Fibroblast of gingiva (primary cell): ENCODE measurements at regions not wholly inside any gene's neighbourhood (a gene's known extent, or its start where the extent isn't known, plus 50 kb on each side); places are given as distances from the start of the nearest gene placed in this dataset.
"Not testable (repeated sequence)": the region's sequence is repeated elsewhere in the genome, so short reads cannot be mapped to it uniquely, and the experiment has no call there.

Experiments used
- DNase-seq: peaks from one replicate; pipeline ENCODE4 v3.0.0-alpha.2; 2011; ENCODE audit warnings: low read depth

DNA sequence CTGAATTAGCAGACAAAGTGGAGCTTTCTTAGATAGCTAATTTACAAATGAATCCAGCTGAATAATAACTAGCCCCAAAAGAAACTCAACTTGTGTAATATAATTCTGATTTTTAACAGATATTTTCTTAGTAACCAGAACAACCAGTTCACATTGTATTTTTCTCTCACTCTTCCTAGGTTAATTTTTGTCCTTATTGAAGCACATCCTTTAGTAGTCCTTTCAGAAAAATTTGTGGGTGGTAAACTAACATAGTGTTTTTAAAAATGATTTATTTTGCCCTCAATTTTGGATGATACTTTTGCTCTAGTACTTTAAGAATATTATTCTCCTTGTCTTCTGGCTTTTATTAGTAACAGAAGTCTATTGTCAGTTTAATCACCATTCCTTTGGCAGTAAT, 190.6 kb upstream of the SLC39A10 start:
- DNase-seq, result no peak

DNA sequence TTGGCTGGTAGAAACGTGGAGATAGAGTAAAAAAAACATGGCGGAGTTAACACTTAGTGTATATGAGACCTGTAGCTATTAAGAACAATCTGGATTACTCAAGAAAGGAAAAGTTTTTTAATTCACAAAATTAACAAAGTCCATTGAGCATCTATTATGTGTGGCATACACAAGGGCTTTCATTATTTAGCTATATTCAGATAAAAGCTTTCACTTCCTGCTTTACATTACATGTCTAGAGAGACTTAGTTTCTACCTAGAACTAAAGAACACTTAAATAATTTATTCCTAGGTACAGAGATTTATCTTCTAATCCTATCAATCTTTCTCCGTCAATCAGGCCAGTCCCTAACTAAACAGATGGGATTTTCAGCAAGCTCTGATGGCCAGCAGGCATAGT, 196.0 kb upstream of the SLC39A10 start:
- DNase-seq, result no peak

DNA sequence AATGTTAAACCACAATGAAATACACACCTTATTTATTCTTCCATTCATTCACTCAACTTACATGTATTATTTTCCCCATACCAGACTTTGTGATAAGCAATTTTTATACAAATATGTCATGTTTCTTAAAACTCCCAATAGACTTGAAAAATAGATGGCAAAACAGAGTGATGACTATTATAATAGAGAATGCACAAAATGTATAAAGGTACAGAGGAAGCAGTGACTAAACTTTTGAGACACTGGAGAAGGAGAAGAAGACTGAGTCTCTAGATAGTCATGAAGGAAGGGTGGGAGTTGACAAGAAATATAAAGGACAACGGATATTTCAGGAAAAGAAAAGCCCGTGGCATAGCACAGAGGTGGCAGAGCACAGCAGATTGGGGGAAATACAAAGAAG, 198.1 kb upstream of the SLC39A10 start:
- no peak for DNase-seq

DNA sequence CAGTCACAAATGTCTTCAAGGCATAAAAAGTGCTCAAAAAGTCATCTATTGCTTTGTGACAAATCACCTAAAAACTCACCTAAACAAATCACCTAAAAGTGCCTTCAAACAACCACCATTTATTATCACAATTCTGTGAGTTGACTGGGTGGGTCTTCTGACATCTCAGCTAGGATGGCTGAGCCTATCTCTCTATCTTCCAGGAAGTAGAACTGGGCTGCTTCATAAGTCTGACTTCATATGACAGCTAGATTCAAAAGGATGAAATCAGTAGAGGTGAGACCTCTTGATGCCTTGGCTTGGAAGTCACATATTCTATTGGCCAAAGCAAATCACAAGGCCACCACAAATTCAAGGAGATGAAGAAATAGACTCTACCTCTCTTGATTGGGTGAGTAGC, 199.2 kb upstream of the SLC39A10 start:
- DNase-seq, result no peak

DNA sequence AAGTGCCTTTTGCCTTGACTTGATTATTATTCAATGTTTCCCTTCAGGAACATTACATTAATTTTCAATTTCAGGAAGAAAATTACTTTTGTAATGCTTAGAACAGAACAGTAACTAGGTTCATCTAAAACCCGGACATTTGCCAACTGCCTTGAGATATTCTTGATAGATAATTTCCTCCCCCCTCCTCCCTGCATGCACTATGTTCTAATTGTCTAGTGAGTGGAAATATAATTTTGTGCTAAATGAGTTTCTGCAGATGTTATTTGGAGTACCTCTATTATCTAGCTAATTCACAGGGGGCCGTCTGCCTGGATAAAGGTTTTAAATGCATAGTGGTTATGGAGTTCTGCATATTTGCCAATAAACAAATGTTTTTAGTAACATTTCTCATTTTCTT, 200.3 kb upstream of the SLC39A10 start:
- no peak for DNase-seq

DNA sequence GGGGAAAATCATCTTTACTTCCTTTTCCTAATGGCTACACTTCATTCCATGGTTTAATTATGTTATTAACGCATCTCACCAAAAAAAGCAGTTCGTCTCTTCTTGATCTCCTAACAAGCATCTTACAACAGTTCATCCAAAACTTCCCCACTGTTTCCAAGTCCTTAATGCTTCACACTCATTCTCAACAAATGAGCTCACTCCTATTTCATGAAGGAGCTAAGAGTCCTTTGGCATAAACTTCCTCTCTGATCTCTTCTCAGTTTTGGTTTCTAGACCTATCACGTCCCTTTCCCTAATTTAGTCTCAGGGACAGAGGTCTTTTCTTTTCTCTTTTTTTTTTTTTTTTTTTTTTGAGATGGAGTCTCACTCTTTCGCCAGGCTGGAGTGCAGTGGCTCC, 205.9 kb upstream of the SLC39A10 start:
- no peak for DNase-seq

DNA sequence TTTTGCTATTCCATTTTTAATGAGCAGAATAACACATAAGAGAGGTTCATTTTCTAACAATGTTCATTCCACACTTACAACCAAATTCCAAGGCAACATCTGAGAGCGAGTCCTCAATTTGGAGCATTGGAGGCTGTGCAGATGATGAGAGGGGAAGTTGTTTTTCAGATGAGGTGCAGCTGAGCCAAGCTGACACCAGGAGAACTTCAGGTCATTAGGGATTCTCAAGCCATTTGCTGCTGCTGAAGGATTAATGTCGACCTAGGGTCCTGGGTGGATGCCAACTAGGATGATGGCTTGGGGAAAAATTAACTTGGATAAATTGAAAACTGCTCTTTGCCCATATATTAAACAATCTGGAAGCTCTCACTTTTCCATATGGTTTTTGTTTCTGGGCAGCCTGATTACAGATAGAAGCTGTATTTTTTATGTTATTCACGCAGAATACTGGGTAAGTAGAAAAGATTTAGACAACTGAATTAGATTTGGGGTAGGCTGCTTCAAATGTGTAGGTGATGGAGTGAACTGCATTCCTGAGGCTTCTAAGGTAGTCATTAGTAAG, 206.4 kb upstream of the SLC39A10 start:
- no peak for DNase-seq

DNA sequence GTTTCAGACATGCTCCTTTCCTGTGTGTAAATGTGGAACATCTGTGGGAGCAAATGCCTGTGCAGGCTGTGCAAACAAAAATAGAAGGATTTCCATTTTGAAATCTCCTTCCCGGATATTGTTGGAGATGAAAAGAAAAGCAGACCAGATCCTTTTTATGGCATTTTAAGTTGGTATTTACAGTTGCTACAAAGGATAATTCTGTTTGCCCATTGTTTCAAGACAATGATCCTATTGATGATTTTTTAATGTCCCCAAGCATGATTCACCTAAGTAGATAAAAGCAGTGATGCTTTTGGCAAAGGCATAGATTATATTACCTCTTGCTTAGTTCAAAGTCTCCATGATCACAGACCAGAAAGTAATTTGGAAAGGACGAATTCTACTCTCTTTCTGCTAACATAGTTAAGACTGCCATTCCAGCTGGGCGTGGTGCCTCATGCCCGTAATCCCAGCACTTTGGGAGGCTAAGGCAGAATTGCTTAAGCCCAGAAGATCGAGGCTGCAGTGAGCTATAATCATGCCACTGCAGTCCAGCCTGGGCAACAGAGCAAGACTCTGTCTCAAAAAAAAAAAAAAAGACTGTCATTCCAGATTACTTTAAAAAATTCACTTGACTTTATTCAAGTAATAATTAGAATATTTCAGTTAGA, 209.6 kb upstream of the SLC39A10 start:
- DNase-seq, result no peak

DNA sequence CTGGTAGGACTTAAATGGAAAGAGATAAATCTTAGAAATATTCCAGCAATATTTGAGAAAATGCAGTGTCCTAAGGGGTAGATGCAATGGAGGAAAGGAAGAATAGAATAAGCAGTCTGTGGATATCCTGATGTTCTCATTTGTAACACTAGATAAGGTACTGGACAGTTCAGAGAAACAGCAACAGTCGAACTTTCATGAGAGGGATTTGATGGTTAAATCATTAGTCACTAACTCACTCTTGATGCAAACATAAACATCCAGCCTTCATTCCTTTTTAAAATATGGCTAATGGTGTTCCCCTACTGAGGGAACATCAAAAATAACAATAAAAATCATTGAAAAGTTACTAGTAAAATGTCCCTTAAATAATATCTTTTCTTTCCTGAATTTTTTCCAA, 211.4 kb upstream of the SLC39A10 start:
- no peak for DNase-seq

DNA sequence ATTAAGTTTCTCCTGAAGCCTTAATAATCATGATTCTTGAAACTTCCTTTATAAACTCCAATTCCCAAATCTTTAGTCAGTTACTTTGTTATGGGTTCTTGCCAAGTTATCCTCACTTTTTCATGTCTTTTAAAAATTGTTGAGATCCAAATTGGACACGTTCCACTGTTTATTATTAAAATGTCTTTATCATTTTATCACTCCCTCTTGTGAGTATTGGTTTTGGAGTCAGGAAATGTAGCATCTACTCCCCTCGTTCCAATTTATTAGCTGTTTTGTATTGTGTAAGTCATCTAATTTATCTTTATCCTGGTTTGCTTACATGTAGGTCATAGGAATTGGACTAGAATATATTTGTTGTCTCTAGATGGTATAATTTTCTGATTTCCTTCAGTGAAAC, 213.1 kb upstream of the SLC39A10 start:
- no peak for DNase-seq

DNA sequence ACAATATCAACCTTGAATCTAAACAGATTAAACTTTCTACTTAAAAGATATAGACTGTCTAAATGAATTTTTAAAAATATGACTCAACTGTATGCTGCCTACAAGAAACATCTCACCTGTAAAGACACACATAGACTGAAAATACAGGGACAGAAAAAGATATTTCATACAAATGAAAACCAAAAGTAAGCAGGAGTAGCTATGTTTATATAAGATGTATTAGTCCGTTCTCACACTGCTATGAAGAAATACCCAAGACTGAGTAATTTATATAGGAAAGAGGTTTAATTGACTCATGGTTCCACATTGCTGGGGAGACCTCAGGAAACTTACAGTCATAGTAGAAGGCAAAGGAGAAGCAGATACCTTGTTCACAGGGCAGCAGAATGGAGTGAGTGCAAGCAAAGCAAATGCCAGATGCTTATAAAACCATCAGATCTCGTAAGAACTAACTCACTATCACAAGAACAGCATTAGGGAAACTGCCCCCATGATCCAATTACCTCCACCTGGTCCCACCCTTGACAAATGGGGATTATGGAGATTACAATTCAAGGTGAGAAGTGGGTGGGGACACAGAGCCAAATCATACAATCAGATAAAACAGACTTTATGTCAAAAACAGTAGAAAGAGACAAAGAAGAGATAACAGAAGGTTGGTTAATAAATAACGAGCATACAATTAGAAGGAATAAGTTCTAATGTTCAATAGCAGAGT, 214.4 kb upstream of the SLC39A10 start:
- no peak for DNase-seq

DNA sequence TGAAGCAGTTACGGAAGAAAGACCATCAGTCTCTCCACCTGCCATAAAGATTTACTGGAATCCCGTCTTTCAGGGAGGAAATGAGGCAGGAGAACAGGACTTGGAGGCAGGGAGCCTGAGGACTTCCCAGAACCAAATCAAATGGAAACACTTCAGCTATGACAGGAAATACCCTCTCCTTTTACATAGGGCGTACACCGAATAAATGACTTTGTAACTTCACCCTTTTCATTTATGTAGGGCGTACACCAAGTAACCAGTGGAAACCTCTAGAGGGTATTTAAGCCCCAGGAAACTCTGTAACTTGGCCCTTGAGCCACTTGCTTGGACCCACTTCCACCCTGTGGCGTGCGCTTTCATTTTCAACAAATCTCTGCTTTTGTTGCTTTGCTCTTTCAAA, 218.3 kb upstream of the SLC39A10 start:
- no peak for DNase-seq

DNA sequence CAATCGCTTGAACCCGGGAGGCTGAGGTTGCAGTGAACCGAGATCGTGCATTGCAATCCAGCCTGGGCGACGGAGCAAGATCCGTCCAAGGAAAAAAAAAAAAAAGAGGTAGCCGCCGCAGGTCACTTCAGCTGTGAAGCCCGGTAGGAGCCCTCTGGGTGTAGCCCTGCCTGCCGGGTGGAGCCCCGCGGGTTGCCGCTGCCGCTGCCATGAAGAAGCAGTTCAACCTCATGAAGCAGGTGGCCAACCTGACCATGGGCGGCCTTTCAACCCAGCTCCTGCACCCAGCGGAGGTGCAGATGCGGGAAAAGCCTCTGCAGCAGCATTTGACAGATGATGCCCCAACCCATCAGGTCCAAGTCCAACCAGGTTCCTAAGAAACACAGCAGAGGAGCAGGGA, 219.5 kb upstream of the SLC39A10 start:
- DNase-seq, result no peak

DNA sequence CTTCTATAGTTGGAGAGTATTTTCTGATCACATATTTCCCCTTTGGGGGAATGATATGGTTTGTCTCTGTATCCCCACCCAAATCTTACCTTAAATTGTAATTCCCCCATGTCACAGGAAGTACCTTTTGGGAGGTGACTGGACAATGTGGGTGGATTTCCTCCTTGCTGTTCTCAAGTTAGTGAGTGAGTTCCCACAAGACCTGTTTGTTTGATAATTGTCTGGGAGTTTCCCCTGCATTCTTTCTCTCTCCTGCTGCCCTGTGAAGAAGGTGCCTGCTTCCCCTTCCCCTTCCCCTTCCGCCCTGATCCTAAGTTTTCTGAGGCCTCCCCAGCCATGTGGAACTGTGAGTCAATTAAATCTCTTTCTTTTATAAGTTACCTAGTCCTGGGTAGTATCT, 222.7 kb upstream of the SLC39A10 start:
- DNase-seq, result no peak

DNA sequence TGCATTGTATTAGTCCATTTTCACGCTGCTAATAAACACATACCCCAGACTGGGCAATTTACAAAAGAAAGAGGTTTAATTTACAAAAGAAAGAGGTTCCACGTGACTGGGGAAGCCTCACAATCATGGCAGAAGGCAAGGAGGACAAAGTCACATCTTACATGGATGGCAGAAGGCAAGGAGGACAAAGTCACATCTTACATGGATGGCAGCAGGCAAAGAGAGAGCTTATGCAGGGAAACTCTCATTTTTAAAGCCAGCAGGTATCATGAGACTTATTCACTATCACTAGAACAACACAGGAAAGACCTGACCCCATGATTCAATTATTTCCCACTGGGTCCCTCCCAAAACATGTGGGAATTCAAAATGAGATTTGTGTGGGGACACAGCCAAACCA, 223.3 kb upstream of the SLC39A10 start:
- DNase-seq, result not testable (repeated sequence)

DNA sequence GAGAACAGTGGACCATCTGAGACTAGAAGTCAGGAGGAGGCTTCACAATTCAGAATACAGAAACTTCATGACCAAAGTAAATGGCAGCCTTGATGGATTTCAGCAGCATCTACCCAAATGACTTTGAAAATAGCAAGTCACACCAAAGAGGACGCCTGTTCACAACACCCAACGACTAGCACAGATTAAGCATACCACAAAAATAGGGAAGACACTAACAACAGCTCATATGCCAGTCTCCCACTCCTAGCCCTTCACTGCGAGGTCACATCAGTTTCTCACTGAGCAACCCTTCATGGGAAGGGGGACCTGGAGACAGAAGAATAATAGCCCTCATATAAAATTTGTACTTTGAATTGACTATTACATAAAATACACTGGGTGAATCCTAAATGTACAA, 228.4 kb upstream of the SLC39A10 start:
- no peak for DNase-seq

DNA sequence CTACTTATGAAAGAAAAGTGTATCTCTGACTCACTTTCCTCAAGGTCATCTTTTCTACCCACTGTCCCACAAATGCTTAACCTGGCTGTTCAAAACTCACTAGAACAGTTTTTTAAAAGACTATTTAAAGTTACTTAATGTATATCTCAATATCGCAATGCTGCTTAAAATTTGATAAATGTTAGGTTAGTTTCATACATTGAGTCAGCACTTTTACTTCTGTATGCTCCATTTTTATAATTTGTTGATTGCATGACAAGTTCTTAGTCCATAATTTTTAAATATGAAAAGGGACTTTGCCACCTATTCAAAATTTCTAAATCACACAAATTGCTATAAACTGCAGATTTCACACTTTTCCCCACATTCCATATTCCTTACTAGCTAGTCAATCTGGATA, 231.7 kb upstream of the SLC39A10 start:
- no peak for DNase-seq

DNA sequence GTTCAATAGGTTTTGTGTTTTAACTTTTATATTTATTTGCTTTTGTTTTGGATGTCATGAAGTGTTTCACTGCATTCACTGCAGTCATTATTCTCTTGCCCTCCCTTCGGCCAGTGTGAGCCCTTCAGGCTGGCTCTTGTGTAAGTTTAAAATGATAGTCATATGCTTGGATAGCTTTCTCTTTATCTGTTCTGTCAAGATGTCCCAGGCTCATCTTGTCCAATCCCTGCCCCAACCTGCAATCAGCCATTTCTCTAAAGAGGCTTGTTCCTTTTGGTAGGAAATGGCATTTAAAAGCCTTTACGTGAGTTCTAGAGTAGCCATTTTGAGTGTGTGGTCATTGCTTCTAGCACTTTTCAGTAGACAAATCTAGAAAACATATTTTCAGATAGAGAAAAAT, 238.0 kb upstream of the SLC39A10 start:
- no peak for DNase-seq

DNA sequence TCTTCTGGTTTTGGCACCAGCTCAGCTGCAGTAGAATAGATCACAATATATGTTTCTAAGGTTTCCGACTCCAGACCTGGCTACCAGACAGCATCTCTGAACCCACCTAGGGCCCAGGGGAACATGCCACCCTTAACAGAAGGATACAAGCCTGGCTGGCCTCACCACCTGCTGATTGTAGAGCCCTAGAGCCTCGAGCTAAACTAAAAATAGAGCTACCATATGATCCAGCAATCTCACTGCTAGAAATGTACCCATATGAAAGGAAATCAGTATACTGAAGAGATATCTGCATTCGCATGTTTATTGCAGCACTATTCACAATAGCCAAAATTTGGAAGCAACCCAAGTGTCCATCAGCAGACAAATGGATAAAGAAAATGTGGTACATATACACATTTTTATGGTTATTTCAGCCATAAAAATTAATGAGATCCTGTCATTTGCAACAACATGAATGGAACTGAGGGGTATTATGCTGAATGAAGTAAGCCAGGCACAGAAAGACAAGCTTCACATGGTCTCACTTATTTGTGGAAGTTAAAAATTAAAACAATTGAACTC, 242.4 kb upstream of the SLC39A10 start:
- no peak for DNase-seq

DNA sequence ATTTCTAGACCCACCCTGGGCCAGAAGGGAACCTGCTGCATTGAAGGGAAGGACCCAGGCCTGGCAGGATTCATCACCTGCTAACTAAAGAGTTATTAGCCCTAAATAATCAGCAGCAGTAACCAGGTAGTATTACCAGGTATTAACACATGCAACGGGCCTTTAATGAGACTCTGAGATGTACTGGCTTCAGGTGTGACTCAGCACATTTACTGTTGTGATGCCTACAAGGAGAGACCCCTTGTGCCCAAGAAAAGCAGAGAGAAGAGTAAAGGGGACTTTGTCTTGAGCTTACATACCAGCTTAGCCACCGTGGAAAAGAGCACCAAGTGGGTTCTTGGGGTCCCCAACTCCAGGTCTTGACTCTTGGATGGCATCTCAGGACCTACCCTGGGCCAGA, 243.1 kb upstream of the SLC39A10 start:
- DNase-seq, result no peak

DNA sequence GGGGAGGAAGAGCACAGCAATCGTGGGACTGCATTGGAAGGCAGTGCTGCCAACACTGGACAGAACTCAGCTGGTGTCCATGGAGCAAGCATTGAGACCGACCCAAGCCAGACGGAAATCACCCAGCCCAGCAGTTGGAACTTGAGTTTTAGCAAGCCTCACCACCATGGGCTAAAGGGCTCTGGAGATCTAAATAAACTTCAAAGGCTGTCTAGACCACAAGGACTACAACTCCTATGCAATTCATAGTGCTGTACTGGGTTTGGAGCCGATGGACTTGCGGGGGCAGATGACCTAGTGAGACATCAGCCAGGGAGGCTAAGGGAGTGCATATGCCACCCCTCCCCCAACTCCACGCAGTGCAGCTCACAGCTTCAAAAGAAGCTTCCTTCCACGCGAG, 243.6 kb upstream of the SLC39A10 start:
- DNase-seq, result no peak

DNA sequence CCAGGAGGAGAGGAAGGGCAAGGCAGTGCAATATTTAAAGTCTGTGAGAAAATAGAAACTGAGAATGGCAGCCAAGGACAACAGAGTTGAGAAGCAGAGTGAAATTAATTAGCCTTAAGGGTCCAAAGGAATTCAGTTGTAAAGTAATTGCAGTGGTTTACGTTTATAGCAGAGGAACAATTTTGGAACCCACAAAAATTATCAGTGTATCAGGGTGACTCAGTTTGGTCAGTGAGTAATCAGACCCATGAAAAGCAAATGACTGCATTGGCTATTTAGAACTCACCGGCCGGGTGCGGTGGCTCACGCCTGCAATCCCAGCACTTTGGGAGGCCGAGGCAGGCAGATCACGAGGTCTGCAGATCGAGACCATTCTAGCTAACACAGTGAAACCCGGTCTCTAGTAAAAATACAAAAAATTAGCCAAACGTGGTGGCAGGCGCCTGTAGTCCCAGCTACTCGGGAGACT, 245.8 kb upstream of the SLC39A10 start:
- no peak for DNase-seq

DNA sequence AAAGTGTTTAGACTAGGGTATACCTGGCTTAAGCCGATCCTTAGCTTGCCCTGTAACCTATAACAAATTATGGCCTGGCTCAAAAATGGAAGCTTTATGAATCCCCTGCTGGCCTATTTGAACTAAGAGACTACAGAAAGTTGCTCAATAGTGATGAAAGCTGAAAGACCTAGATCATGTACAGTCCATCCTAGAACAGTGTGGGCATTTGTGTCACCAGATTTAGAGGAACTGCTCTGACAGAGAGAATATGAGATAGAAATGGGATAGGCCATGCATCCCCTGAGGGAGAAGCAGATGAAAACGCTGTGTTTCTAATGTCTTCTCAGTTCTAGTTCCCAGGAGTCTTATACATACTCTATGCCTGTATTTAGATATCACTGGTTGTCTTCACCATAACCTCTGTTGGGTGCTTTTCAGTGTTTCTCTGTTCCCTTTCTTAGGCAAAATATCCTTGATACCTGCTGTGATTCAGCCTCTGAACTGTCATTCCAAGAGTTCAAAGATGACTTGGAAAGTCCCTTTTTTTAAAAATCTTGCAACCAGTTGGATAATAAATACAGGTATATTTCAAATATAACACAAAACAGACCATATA, 246.9 kb upstream of the SLC39A10 start:
- no peak for DNase-seq
